Neutrophil (primary cell): ENCODE measurements at regions not wholly inside any gene's neighbourhood (a gene's known extent, or its start where the extent isn't known, plus 50 kb on each side); places are given as distances from the start of the nearest gene placed in this dataset.

ENCODE experiments used
- H3K27ac ChIP-seq: fragments of 200-600 bp; sonication (generic); 2 replicates; pipeline ENCODE4 v1.5.1; 2016; ENCODE audit warnings: mild to moderate bottlenecking, moderate library complexity
- H3K27me3 ChIP-seq: fragments of 200-600 bp; sonication (generic); 2 replicates; pipeline ENCODE4 v1.6.0; 2016; ENCODE audit warnings: mild to moderate bottlenecking
- H3K36me3 ChIP-seq: fragments of 200-600 bp; sonication (generic); 2 replicates; pipeline ENCODE4 v1.5.1; 2017
- H3K4me1 ChIP-seq, 2 experiments: fragments of 200-600 bp in 1 of 2; sonication (generic) in 1 of 2; 1 replicate in 1 of 2; 2 replicates in 1 of 2; pipeline versions ENCODE4 v1.5.1 to v1.6.1; 2013 to 2016; ENCODE audit warnings: low read depth in 1 of 2, low read length in 1 of 2, mild to moderate bottlenecking in 1 of 2, moderate library complexity in 1 of 2; ENCODE audit not compliant: control insufficient read depth in 1 of 2, insufficient read depth in 1 of 2
- H3K4me3 ChIP-seq, 2 experiments: fragments of 200-600 bp in 1 of 2; sonication (generic) in 1 of 2; 1 replicate in 1 of 2; 2 replicates in 1 of 2; pipeline ENCODE4 v1.5.1; 2013 to 2016; ENCODE audit warnings: low read depth in 1 of 2, low read length in 1 of 2, mild to moderate bottlenecking in 1 of 2, moderate library complexity in 1 of 2
- H3K9me3 ChIP-seq: fragments of 200-600 bp; sonication (generic); 2 replicates; pipeline ENCODE4 v1.5.1; 2016
- CTCF ChIP-seq: fragments of 200-600 bp; sonication (generic); IDR thresholded peaks from 2 replicates; pipeline ENCODE4 v1.5.1; 2016; ENCODE audit warnings: antibody characterized with exemption

GRCh38 chr10:21260506-21261149, 264.9 kb downstream of the SKIDA1 start:
- peaks cover 0 to 8% of the 10 kb centered on the region in 2 experiments for H3K4me1 ChIP-seq
- H3K9me3 ChIP-seq: no peaks in the 10 kb centered on the region
- no peak for TF ChIP-seq CTCF
- H3K4me3 ChIP-seq: no peak overlapping the region
- no peaks in the 10 kb centered on the region for H3K27me3 ChIP-seq
- no peak overlapping the region for H3K27ac ChIP-seq
- no peaks in the 10 kb centered on the region for H3K36me3 ChIP-seq

DNA sequence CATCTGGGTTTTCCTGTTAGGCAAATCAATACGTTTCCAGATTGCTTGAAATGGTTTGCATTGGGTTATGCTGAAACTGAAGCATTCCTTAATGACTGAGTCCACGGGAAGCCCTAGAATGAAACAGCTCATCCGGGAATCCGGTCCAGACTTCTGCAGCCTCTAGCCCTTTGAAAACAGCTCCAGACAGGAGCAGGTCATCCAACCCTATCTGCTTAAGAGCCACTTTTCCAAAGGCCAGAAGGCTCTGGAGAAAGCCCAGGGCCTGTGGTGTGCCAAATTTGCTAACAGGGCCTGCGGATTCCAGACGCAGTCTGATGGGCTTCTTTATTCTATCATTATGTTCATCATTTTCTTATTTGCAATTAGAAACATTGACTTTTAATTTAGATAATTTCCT, 265.4 kb downstream of the SKIDA1 start:
- no peak overlapping the region for H3K27ac ChIP-seq
- H3K4me1 ChIP-seq: peaks cover 0 to 8% of the 10 kb centered on the region in 2 experiments
- no peak overlapping the region for H3K4me3 ChIP-seq
- H3K9me3 ChIP-seq: no peaks in the 10 kb centered on the region
- H3K36me3 ChIP-seq: no peaks in the 10 kb centered on the region
- no peak for TF ChIP-seq CTCF
- no peaks in the 10 kb centered on the region for H3K27me3 ChIP-seq

DNA sequence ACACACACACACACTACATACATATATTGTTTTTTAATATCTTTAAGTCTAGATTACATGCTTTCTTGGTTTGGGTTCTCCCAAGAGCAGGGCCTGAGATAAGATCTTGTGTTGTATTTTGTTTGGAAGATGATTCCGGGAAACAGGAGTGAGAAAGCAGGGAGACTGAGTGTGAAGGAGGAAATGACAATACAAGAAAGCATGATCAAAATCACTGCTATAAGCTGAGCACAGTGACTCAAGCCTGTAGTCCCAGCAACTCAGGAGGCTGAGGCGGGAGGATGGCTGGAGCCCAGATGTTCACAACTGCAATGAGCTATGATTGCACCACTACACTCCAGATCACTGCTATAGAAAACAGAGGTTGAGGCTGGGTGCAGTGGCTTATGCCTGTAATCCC, 267.6 kb downstream of the SKIDA1 start:
- TF ChIP-seq CTCF: no peak
- Histone ChIP-seq H3K27me3 (no peaks in the 10 kb centered on the region), H3K9me3 (no peaks in the 10 kb centered on the region), H3K4me1 (peaks cover 0 to 8% of the 10 kb centered on the region in 2 experiments), H3K4me3 (no peak overlapping the region), H3K36me3 (no peaks in the 10 kb centered on the region), H3K27ac (no peak overlapping the region)

- Histone ChIP-seq H3K9me3 (no peaks in the 10 kb centered on the region), H3K27me3 (no peaks in the 10 kb centered on the region), H3K4me3 (no peak overlapping the region), H3K36me3 (no peaks in the 10 kb centered on the region), H3K27ac (no peak overlapping the region), H3K4me1 (peaks cover 0 to 8% of the 10 kb centered on the region in 2 experiments)
- no peak for TF ChIP-seq CTCF
Observed at GRCh38 chr10:21257191-21257590, 268.3 kb downstream of the SKIDA1 start.

DNA sequence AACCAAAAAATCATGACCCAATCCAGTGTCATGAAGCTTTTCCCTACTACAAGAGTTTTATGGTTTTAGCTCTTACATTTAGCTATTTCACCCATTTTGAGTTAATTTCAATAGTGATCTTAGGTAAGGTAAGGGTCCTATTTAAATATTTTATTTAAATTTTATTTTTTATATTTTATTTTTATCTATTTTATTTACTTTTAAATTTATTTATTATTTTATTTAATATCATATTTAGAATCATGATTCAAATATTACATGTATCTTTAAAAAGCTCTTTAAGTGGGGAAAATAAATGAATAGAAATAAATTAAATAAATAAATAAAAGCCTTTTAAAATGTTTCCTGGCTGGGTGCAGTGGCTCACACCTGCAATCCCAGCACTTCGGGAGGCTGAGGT, 276.0 kb downstream of the SKIDA1 start:
- Histone ChIP-seq H3K27ac (no peak overlapping the region), H3K36me3 (no peaks in the 10 kb centered on the region), H3K9me3 (no peaks in the 10 kb centered on the region), H3K4me1 (peaks cover 0 to 8% of the 10 kb centered on the region in 2 experiments), H3K4me3 (no peak overlapping the region), H3K27me3 (no peaks in the 10 kb centered on the region)
- TF ChIP-seq CTCF: no peak
